Adrenal gland (tissue), 9 donors: ENCODE measurements at regions not wholly inside any gene's neighbourhood (a gene's known extent, or its start where the extent isn't known, plus 50 kb on each side); places are given as distances from the start of the nearest gene placed in this dataset.
"Not testable (repeated sequence)": the region's sequence is repeated elsewhere in the genome, so short reads cannot be mapped to it uniquely, and the experiment has no call there.

Experiments
- DNase-seq, 7 donors: peaks; one replicate each; pipeline ENCODE4 v3.0.0-alpha.2; 2019 to 2020
- H3K27ac ChIP-seq, 5 donors: fragments of 200-600 bp; sonication (generic) in 4 of 5; 1 replicate in 3 of 5; 2 replicates in 2 of 5; pipeline versions ENCODE4 v1.5.1 to v1.8.0; 2016 to 2020; ENCODE audit warnings: mild to moderate bottlenecking in 1 of 5
- H3K27me3 ChIP-seq: fragments of 200-600 bp; 2 replicates; pipeline ENCODE4 v1.8.0; 2021
- H3K36me3 ChIP-seq, 2 donors: fragments of 200-600 bp; replicated peaks in 1 of 2; 1 replicate in 1 of 2; 2 replicates in 1 of 2; pipeline versions ENCODE4 v1.5.1 to v1.8.0; 2018 to 2022
- H3K4me1 ChIP-seq, 2 donors: fragments of 200-600 bp; replicated peaks in 1 of 2; 1 replicate in 1 of 2; 2 replicates in 1 of 2; pipeline versions ENCODE4 v1.5.1 to v1.8.0; 2018 to 2021
- H3K4me3 ChIP-seq, 4 donors: fragments of 200-600 bp; sonication (generic) in 3 of 4; one replicate each; pipeline ENCODE4 v1.5.1; 2016 to 2018
- H3K9me3 ChIP-seq, 3 donors: fragments of 200-600 bp; sonication (generic) in 1 of 3; replicated peaks in 1 of 3; 1 replicate in 2 of 3; 2 replicates in 1 of 3; pipeline versions ENCODE4 v1.5.1 to v1.8.0; 2016 to 2021
- POLR2A ChIP-seq, 2 donors: fragments of 450-650 bp; IDR thresholded peaks; one replicate each; pipeline ENCODE4 v1.6.1; 2017; ENCODE audit warnings: antibody characterized with exemption in 2 of 2, mild to moderate bottlenecking in 2 of 2, moderate library complexity in 1 of 2
- WGBS, 4 donors: extraction: QIAGEN DNeasy Blood & Tissue Kit in 2 of 4; methylation state at CpG; one replicate each; pipeline versions ENCODE4 v1.1.5 to v1.1.7; 2013 to 2017; 5-methylcytosine and 5-hydroxymethylcytosine counted together
- intact Hi-C, 2 donors: fragments of 100-400 bp; cut with DNase I; formaldehyde crosslinking; loops; one replicate each; pipeline versions ENCODE4 v1.14.1 to v1.15.0; 2022 to 2023
- TF ChIP-seq, protein P1 (sequence below), 6 experiments: fragments of 450-650 bp in 4 of 6; fragments of 200-600 bp in 2 of 6; sonication (generic) in 1 of 6; IDR thresholded peaks; 1 replicate in 5 of 6; 2 replicates in 1 of 6; pipeline versions ENCODE4 v1.5.1 to v1.8.0; 2016 to 2021; ENCODE audit warnings: antibody characterized with exemption in 6 of 6, mild to moderate bottlenecking in 2 of 6, moderate library complexity in 1 of 6
- donor health status: healthy with polysubstance abuse.
- donor health status: Bipolar disorder and iron deficiency.
- donor health status: DM: yes; HTN: yes; CAD: no.
- donor health status: DM: no; HTN: no; CAD: no.
- donor health status: DM: no; HTN: no; CAD: no.

DNA sequence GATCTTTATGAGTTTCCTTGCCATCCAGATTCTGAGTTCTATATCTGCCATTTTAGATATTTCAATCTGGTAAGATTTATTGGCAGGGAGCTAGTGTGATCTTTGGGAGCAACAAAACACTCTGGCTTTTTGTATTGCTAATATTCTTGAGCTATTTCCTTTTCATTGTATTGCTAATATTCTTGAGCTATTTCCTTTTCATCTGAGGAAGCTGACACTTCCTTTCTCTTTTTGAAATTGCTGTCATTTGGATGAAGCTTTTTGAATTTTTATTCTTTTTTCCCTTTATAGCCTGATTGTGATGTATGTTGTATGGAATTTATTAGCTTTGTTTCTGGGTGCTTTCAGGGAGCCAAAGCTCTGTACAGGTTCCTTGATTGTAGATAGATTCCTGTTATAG is 873.5 kb upstream of the ATXN8OS start:
- DNase-seq: no peak
- H3K9me3 ChIP-seq: no peaks in the 10 kb centered on the region
- no peaks in the 10 kb centered on the region for H3K4me1 ChIP-seq
- no peak for TF ChIP-seq POLR2A (IDR thresholded peaks at IDR 0.05)
- TF ChIP-seq, protein P1, sequence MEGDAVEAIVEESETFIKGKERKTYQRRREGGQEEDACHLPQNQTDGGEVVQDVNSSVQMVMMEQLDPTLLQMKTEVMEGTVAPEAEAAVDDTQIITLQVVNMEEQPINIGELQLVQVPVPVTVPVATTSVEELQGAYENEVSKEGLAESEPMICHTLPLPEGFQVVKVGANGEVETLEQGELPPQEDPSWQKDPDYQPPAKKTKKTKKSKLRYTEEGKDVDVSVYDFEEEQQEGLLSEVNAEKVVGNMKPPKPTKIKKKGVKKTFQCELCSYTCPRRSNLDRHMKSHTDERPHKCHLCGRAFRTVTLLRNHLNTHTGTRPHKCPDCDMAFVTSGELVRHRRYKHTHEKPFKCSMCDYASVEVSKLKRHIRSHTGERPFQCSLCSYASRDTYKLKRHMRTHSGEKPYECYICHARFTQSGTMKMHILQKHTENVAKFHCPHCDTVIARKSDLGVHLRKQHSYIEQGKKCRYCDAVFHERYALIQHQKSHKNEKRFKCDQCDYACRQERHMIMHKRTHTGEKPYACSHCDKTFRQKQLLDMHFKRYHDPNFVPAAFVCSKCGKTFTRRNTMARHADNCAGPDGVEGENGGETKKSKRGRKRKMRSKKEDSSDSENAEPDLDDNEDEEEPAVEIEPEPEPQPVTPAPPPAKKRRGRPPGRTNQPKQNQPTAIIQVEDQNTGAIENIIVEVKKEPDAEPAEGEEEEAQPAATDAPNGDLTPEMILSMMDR (IDR thresholded peaks at IDR 0.05): no peak
- intact Hi-C loops: no loop called here
- H3K27me3 ChIP-seq: no peaks in the 10 kb centered on the region
- no peaks in the 10 kb centered on the region for H3K36me3 ChIP-seq
- H3K27ac ChIP-seq: no peak overlapping the region
- no peak overlapping the region for H3K4me3 ChIP-seq

DNA sequence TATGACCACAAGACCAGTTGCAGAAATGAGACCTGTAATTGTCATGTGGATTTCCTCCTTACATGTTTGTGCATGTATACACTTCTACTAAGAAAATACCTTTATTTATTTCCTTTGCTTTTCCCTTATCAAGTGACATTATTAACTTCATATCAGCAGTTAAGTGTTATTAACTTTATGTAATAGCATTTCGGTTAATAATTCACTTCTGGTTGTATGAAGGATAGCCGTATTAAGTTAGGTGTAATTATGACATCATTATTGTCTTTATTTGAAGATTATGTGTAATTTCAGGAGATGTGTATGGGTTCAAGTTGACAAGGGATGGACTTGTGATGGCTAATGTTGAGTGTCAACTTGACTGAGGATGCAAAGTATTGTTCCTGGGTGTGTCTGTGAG is 881.2 kb upstream of the ATXN8OS start:
- Histone ChIP-seq H3K4me3 (no peak overlapping the region), H3K36me3 (no peaks in the 10 kb centered on the region), H3K27ac (no peak overlapping the region), H3K9me3 (no peaks in the 10 kb centered on the region), H3K27me3 (no peaks in the 10 kb centered on the region), H3K4me1 (no peaks in the 10 kb centered on the region)
- TF ChIP-seq, protein P1 (IDR thresholded peaks at IDR 0.05): no peak
- TF ChIP-seq POLR2A (IDR thresholded peaks at IDR 0.05): no peak
- 84 to 94% (median 86%) methylated on average over 2 of the region's 2 CpGs for WGBS, 4 donors
- intact Hi-C loops: no loop called here
- DNase-seq: no peak

DNA sequence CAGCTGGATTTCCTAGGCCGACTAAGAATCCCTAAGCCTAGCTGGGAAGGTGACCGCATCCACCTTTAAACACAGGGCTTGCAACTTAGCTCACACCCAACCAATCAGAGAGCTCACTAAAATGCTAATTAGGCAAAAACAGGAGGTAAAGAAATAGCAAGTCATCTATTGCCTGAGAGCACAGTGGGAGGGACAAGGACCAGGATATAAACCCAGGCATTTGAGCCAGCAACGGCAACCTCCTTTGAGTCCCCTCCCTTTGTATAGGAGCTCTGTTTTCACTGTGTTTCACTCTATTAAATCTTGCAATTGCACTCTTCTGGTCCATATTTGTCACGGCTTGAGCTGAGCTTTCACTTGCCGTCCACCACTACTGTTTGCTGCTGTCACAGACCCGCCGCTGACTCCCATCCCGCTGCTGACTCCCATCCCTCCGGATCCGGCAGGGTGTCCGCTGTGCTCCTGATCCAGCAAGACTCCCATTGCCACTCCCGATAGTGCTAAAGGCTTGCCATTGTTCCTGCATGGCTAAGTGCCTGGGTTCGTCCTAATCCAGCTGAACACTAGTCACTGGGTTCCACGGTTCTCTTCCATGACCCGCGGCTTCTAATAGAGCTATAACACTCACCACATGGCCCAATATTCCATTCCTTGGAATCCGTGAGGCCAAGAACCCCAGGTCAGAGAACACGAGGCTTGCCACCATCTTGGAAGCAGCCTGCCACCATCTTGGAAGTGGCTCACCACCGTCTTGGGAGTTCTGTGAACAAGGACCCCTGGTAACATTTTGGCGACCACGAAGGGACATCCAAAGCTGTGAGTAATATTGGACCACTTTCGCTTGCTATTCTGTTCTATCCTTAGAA is 885.8 kb upstream of the ATXN8OS start:
- DNase-seq, intact Hi-C loops, H3K27me3 ChIP-seq, H3K36me3 ChIP-seq, H3K9me3 ChIP-seq, H3K4me1 ChIP-seq, H3K4me3 ChIP-seq, H3K27ac ChIP-seq: not testable (repeated sequence)
- 88 to 93% (median 89%) methylated on average over 22 of the region's 22 CpGs for WGBS, 4 donors

DNA sequence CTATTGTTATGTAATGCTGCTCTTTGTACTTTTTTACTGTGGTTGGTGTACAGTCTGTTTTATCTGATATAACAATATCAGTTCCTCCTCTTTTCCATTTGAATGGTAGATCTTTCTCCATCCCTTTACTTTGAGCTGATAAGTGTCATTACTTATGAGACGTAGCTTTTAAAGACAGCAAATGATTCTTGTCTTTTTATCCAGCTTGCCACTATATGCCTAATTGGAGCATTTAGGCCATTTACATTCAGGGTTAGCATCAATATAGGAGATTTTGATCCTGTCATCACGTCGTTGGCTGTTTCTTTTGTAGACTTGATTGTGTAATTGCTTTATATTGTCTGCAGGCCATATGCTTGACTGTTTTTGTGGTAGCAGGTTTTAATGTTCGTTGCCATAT is 894.2 kb upstream of the ATXN8OS start:
- Histone ChIP-seq H3K36me3 (no peaks in the 10 kb centered on the region), H3K4me1 (no peaks in the 10 kb centered on the region), H3K27ac (no peak overlapping the region), H3K4me3 (no peak overlapping the region), H3K27me3 (no peaks in the 10 kb centered on the region), H3K9me3 (no peaks in the 10 kb centered on the region)
- no peak for DNase-seq
- intact Hi-C loops: no loop called here
- WGBS, 4 donors: 36 to 44% (median 38%) methylated on average over 4 of the region's 4 CpGs
- TF ChIP-seq POLR2A (IDR thresholded peaks at IDR 0.05): no peak
- TF ChIP-seq, protein P1 (IDR thresholded peaks at IDR 0.05): no peak

DNA sequence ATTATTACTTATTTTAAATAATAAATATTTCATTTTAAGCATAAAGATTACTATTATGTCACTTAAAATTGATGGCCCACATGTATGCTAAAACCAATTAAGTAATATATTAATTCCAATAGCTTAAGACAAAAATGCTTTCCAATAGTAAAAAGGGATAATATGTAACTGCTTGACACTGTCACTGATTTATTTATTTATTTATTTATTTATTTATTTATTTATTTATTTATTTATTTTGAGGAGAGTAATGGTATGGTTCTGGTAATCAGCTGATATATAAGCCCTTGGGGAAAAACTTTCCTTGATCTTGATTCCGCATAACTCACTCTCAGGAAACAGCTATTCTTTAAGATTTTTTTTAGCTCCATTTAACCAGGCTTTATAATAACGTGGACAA is 903.0 kb upstream of the ATXN8OS start:
- WGBS, 4 donors: 34 to 80% (median 68%) methylated on average over 2 of the region's 2 CpGs
- intact Hi-C loops: no loop called here
- TF ChIP-seq, protein P1 (IDR thresholded peaks at IDR 0.05): no peak

More for the DNA sequence above, 903.0 kb upstream of the ATXN8OS start:
- Histone ChIP-seq H3K4me1 (no peaks in the 10 kb centered on the region), H3K36me3 (no peaks in the 10 kb centered on the region), H3K9me3 (no peaks in the 10 kb centered on the region), H3K27ac (no peak overlapping the region), H3K4me3 (no peak overlapping the region), H3K27me3 (no peaks in the 10 kb centered on the region)
- DNase-seq: no peak
